ENCODE measurements at regions not wholly inside any gene's neighbourhood (a gene's known extent, or its start where the extent isn't known, plus 50 kb on each side); places are given as distances from the start of the nearest gene placed in this dataset.

DNA sequence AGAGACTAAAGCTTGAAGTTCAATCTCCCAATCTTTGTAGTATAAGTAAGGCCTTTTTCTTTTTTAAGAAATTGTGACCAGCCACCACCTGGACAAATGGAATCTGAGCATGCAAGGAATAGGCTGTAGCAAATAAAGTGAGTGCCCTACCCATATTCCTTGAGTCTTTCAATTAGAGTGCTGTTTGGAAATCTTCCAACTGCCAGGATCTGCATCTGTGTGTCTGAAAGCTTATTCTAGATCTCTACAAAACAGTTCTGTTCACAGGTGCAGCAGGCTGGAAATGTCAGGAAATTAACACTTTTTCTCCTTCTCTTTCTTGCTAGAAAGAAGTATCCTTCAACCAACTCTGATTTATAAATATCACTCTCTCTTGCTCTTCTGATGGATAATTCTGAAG is 76.7 kb upstream of the NDST3 start:
- no peaks in the 10 kb centered on the region for H3K4me1 ChIP-seq (ENCODE audit: control insufficient read depth in 1 of 2, insufficient read depth in 2 of 2, low read depth in 1 of 2, low read length in 1 of 2)
- CTCF ChIA-PET: interaction anchor here (0.6 to 1.6 kb wide), 3 partner anchors 11 to 377 kb away, joined by 3 to 5 read pairs (median 3); no protein-coding TSS in a partner anchor

DNA sequence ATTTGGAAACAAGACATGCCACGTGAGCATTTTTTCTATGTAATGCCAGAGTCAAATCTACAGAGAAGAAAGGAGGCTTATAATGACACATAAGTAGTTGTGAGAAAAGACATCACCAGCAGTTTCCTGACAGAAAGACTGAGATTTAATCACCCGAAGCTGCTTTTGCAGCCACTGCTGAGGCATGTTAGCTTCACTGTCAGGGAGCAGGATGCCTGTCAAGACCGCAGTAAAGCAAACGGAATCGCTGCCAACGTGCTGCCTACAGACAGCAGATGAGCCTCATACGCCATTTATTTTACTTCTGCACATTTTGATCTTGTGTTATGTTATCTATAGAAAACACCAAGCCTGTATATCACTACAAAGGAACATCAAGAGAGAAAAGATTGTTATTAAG is 68.7 kb upstream of the NDST3 start:
- Histone ChIP-seq H3K9ac (no peak overlapping the region), H2AFZ (ENCODE audit: low read depth) (no peak overlapping the region), H3K36me3 (replicated peaks in 1 of 2; ENCODE audit: control insufficient read depth in 1 of 2, insufficient read depth in 2 of 2, low read length in 1 of 2) (no peaks in the 10 kb centered on the region), H3F3A (replicated peaks; ENCODE audit: insufficient read depth) (no peaks in the 10 kb centered on the region), H3K27me3 (ENCODE audit: insufficient read depth) (no peaks in the 10 kb centered on the region), H3K4me1 (ENCODE audit: control insufficient read depth in 1 of 2, insufficient read depth in 2 of 2, low read depth in 1 of 2, low read length in 1 of 2) (peaks cover 0 to 3% of the 10 kb centered on the region in 2 experiments; a peak in 2 of 4 replicates), H3K79me2 (ENCODE audit: insufficient read depth) (no peaks in the 10 kb centered on the region), H3K4me3 (ENCODE audit: low read depth in 2 of 2, low read length in 1 of 2) (no peak overlapping the region), H3K9me2 (no peaks in the 10 kb centered on the region), H4K20me1 (ENCODE audit: insufficient read depth) (no peaks in the 10 kb centered on the region), H3K4me2 (no peak overlapping the region), H3K27ac (ENCODE audit: low read depth in 2 of 2, low read length in 1 of 2) (no peak overlapping the region), H3K9me3 (no peaks in the 10 kb centered on the region)
- DNase-seq: peak; percentile 9
- WGBS (ENCODE audit: low lambda C conversion rate): 20% methylated on average over 7 of the region's 7 CpGs
- TF ChIP-seq, protein P1, sequence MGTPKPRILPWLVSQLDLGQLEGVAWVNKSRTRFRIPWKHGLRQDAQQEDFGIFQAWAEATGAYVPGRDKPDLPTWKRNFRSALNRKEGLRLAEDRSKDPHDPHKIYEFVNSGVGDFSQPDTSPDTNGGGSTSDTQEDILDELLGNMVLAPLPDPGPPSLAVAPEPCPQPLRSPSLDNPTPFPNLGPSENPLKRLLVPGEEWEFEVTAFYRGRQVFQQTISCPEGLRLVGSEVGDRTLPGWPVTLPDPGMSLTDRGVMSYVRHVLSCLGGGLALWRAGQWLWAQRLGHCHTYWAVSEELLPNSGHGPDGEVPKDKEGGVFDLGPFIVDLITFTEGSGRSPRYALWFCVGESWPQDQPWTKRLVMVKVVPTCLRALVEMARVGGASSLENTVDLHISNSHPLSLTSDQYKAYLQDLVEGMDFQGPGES (IDR thresholded peaks at IDR 0.05; ENCODE audit: low read depth, low read length): no peak
- TF ChIP-seq MXI1 (IDR thresholded peaks at IDR 0.05; ENCODE audit: low read depth, low read length): peak; percentile 22; the same call in 1 of the 2 replicates
- ChIA-PET CTCF (interaction anchor here (0.8 to 1.1 kb wide), 2 partner anchors 10 to 68 kb away, joined by 3 read pairs; no protein-coding TSS in a partner anchor), POLR2A (no interaction called here)

More for the DNA sequence above, 76.7 kb upstream of the NDST3 start:
- no peaks in the 10 kb centered on the region for H3K9me2 ChIP-seq
- no peak overlapping the region for H3K4me2 ChIP-seq
- no peaks in the 10 kb centered on the region for H3K27me3 ChIP-seq (ENCODE audit: insufficient read depth)
- TF ChIP-seq TCF12 (IDR thresholded peaks at IDR 0.05) (no peak), RFX5 (IDR thresholded peaks at IDR 0.05; ENCODE audit: low read length) (no peak), POLR2AphosphoS5 (IDR thresholded peaks at IDR 0.05; ENCODE audit: low read depth, low read length) (no peak), RAD21 (IDR thresholded peaks at IDR 0.05; ENCODE audit: low read length) (no peak), FOXJ3 (CRISPR knock-in tag; IDR thresholded peaks at IDR 0.05) (no peak), NRF1 (IDR thresholded peaks at IDR 0.05; ENCODE audit: low read depth, low read length) (no peak), EZH2phosphoT487 (IDR thresholded peaks at IDR 0.05; ENCODE audit: borderline replicate concordance, low read depth) (no peak), MXI1 (IDR thresholded peaks at IDR 0.05; ENCODE audit: low read depth, low read length) (no peak), TAF1 (IDR thresholded peaks at IDR 0.05; ENCODE audit: borderline replicate concordance, low read depth, low read length) (no peak), JUND (IDR thresholded peaks at IDR 0.05) (no peak), SMC3 (IDR thresholded peaks at IDR 0.05; ENCODE audit: low read depth, low read length) (no peak)
- TF ChIP-seq, protein P1 (IDR thresholded peaks at IDR 0.05; ENCODE audit: low read depth, low read length): no peak
- TF ChIP-seq, protein P2, sequence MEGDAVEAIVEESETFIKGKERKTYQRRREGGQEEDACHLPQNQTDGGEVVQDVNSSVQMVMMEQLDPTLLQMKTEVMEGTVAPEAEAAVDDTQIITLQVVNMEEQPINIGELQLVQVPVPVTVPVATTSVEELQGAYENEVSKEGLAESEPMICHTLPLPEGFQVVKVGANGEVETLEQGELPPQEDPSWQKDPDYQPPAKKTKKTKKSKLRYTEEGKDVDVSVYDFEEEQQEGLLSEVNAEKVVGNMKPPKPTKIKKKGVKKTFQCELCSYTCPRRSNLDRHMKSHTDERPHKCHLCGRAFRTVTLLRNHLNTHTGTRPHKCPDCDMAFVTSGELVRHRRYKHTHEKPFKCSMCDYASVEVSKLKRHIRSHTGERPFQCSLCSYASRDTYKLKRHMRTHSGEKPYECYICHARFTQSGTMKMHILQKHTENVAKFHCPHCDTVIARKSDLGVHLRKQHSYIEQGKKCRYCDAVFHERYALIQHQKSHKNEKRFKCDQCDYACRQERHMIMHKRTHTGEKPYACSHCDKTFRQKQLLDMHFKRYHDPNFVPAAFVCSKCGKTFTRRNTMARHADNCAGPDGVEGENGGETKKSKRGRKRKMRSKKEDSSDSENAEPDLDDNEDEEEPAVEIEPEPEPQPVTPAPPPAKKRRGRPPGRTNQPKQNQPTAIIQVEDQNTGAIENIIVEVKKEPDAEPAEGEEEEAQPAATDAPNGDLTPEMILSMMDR (IDR thresholded peaks at IDR 0.05): no peak
- TF ChIP-seq, protein P3, sequence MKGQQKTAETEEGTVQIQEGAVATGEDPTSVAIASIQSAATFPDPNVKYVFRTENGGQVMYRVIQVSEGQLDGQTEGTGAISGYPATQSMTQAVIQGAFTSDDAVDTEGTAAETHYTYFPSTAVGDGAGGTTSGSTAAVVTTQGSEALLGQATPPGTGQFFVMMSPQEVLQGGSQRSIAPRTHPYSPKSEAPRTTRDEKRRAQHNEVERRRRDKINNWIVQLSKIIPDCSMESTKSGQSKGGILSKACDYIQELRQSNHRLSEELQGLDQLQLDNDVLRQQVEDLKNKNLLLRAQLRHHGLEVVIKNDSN (IDR thresholded peaks at IDR 0.05; ENCODE audit: borderline replicate concordance, low read depth): no peak
- TF ChIP-seq, protein P4, sequence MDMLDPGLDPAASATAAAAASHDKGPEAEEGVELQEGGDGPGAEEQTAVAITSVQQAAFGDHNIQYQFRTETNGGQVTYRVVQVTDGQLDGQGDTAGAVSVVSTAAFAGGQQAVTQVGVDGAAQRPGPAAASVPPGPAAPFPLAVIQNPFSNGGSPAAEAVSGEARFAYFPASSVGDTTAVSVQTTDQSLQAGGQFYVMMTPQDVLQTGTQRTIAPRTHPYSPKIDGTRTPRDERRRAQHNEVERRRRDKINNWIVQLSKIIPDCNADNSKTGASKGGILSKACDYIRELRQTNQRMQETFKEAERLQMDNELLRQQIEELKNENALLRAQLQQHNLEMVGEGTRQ (IDR thresholded peaks at IDR 0.05; ENCODE audit: borderline replicate concordance, low read depth, low read length): no peak
- H4K20me1 ChIP-seq (ENCODE audit: insufficient read depth): no peaks in the 10 kb centered on the region
- H3K36me3 ChIP-seq (replicated peaks in 1 of 2; ENCODE audit: control insufficient read depth in 1 of 2, insufficient read depth in 2 of 2, low read length in 1 of 2): no peaks in the 10 kb centered on the region
- H3K9ac ChIP-seq: no peak overlapping the region
- POLR2A ChIA-PET: no interaction called here
- no peak overlapping the region for H3K4me3 ChIP-seq (ENCODE audit: low read depth in 2 of 2, low read length in 1 of 2)
- no peaks in the 10 kb centered on the region for H3K9me3 ChIP-seq
- H3K79me2 ChIP-seq (ENCODE audit: insufficient read depth): no peaks in the 10 kb centered on the region
- H2AFZ ChIP-seq (ENCODE audit: low read depth): no peak overlapping the region
- no peak for DNase-seq
- no peak overlapping the region for H3K27ac ChIP-seq (ENCODE audit: low read depth in 2 of 2, low read length in 1 of 2)
- no peaks in the 10 kb centered on the region for H3F3A ChIP-seq (replicated peaks; ENCODE audit: insufficient read depth)

Data from SK-N-SH (cell line).